A673 (cell line): ENCODE measurements at regions not wholly inside any gene's neighbourhood (a gene's known extent, or its start where the extent isn't known, plus 50 kb on each side); places are given as distances from the start of the nearest gene placed in this dataset.

ENCODE experiments used
- BruUV-seq: library from RNA; stranded (reverse); fragments of 400-500 nt; replicated peaks from 2 replicates; lab custom pipeline; 2021; lab: Mats Ljungman, UMichigan
- CTCF ChIA-PET: fragments of 300-600 bp; sonication (Branson Sonifier 250); formaldehyde crosslinking; loops from one replicate; lab custom pipeline; 2022; ENCODE audit warnings: antibody characterized with exemption; lab: Charles Lee
- POLR2A ChIA-PET: fragments of 300-600 bp; sonication (Branson Sonifier 250); formaldehyde crosslinking; loops from one replicate; lab custom pipeline; 2022; ENCODE audit warnings: antibody characterized with exemption; ENCODE audit not compliant: low non-redundant PET; lab: Charles Lee
- DNase-seq: peaks from one replicate; pipeline ENCODE4 v3.0.0-alpha.2; 2015; ENCODE audit warnings: low spot score
- H3K27ac ChIP-seq: fragments of 200-600 bp; sonication (generic); 2 replicates; pipeline ENCODE4 v1.5.1; 2016; ENCODE audit warnings: mixed run types, low read depth, mild to moderate bottlenecking, mixed read lengths, antibody characterized with exemption, low read length; ENCODE audit not compliant: poor library complexity, severe bottlenecking
- H3K27me3 ChIP-seq: fragments of 200-600 bp; sonication (generic); replicated peaks from 2 replicates; pipeline ENCODE4 v1.6.1; 2017; ENCODE audit warnings: mixed run types, low read depth, mild to moderate bottlenecking, mixed read lengths, antibody characterized with exemption, low read length; ENCODE audit not compliant: insufficient read depth, poor library complexity
- H3K36me3 ChIP-seq: fragments of 200-600 bp; sonication (generic); 2 replicates; pipeline ENCODE4 v1.6.1; 2016; ENCODE audit warnings: mixed run types, mild to moderate bottlenecking, mixed read lengths, antibody characterized with exemption, low read length; ENCODE audit not compliant: insufficient read depth, poor library complexity, severe bottlenecking
- H3K4me1 ChIP-seq: fragments of 200-600 bp; sonication (generic); 2 replicates; pipeline ENCODE4 v1.6.1; 2017; ENCODE audit warnings: mixed run types, mild to moderate bottlenecking, mixed read lengths, antibody characterized with exemption, low read length; ENCODE audit not compliant: insufficient read depth, poor library complexity, severe bottlenecking
- H3K4me3 ChIP-seq: fragments of 200-600 bp; sonication (generic); 2 replicates; pipeline ENCODE4 v1.5.1; 2016; ENCODE audit warnings: low read depth, mixed run types, mild to moderate bottlenecking, mixed read lengths, low read length; ENCODE audit not compliant: poor library complexity, severe bottlenecking
- H3K9me3 ChIP-seq: fragments of 200-600 bp; sonication (generic); 2 replicates; pipeline ENCODE4 v1.6.1; 2016; ENCODE audit warnings: mixed run types, low read depth, mild to moderate bottlenecking, mixed read lengths, antibody characterized with exemption, low read length; ENCODE audit not compliant: poor library complexity, severe bottlenecking
- EZH2 ChIP-seq: fragments of 200-600 bp; sonication (generic); IDR thresholded peaks from 2 replicates; pipeline ENCODE4 v1.6.1; 2017; ENCODE audit warnings: borderline replicate concordance, low read depth, mild to moderate bottlenecking, mixed read lengths, antibody characterized with exemption, low read length; ENCODE audit not compliant: poor library complexity, severe bottlenecking
- intact Hi-C: fragments of 100-400 bp; cut with micrococcal nuclease; formaldehyde crosslinking; loops from one replicate; pipeline ENCODE4 v1.10.0; 2022; ENCODE audit not compliant: unreplicated experiment
- TF ChIP-seq, protein P1 (sequence below): fragments of 300-800, 200-600 bp; sonication (generic); conservative IDR thresholded peaks from 2 replicates; pipeline ENCODE4 v1.5.1; 2017; ENCODE audit warnings: low read depth, mild to moderate bottlenecking, antibody characterized with exemption, low read length, moderate library complexity, mixed read lengths

- intact Hi-C loops, result no loop called here
- no peaks in the 10 kb centered on the region for H3K4me1 ChIP-seq
- no peak for TF ChIP-seq EZH2
- TF ChIP-seq, protein P1, sequence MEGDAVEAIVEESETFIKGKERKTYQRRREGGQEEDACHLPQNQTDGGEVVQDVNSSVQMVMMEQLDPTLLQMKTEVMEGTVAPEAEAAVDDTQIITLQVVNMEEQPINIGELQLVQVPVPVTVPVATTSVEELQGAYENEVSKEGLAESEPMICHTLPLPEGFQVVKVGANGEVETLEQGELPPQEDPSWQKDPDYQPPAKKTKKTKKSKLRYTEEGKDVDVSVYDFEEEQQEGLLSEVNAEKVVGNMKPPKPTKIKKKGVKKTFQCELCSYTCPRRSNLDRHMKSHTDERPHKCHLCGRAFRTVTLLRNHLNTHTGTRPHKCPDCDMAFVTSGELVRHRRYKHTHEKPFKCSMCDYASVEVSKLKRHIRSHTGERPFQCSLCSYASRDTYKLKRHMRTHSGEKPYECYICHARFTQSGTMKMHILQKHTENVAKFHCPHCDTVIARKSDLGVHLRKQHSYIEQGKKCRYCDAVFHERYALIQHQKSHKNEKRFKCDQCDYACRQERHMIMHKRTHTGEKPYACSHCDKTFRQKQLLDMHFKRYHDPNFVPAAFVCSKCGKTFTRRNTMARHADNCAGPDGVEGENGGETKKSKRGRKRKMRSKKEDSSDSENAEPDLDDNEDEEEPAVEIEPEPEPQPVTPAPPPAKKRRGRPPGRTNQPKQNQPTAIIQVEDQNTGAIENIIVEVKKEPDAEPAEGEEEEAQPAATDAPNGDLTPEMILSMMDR, result no peak
- no peak for DNase-seq
- ChIA-PET CTCF (no interaction called here), POLR2A (no interaction called here)
- H3K27me3 ChIP-seq, result peaks cover 77% of the 10 kb centered on the region
- BruUV-seq, result no TSS peak
- H3K4me3 ChIP-seq, result no peak overlapping the region
- H3K27ac ChIP-seq, result no peak overlapping the region
- H3K9me3 ChIP-seq, result no peaks in the 10 kb centered on the region
- H3K36me3 ChIP-seq, result no peaks in the 10 kb centered on the region
These were observed 139.6 kb upstream of the HTR2A start for GRCh38 chr13:47036294-47037008.

DNA sequence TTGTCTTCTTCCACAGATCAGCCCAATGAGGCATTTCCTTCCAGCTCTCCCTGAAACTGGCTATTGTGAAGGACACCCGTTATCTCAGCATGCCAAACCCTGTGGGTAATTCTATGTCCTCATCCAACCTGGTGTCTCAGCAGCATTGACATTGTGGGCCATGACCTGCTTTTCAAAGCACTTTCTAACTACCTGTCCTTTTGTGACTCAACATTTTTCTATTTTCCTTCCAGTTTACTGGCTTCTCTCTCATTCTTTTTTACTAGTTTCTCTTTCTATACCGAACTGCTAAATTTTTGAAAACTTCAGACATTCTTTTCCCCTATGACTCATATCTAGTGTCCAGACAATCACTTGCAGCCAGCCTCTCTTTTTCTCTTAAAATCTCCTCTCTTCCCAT is 136.4 kb upstream of the HTR2A start:
- H3K27ac ChIP-seq, result no peak overlapping the region

DNA sequence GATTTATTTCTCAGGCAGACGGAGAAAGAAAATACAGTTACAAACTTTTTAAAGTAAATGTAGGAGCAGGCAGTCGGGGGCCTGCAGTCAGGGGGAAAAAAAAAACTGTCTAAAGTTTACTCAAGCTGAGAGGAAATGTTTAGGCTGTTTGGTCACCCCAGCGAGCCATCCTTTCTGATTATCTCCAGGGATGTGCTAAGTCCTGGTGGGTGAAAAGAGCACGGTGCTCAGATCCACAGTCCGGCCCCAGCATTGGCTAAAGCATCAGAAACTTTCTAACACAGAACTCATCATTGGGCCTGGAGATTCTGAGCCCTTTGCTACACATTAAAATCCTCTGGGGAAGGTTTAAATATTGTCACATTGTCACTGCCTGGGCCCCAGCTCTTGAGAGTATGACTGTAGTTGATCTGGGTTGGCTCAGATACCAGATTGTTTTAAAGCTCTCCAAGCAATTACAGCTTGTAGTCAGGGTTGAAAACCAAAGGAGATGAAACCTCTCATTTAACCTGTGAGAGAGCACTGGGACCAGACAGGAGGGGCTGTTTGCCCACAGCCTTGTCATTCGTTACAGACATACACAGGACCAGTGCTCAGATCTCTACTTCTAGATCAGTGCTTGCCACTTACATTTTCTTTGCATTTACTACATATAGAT is 131.1 kb upstream of the HTR2A start:
- Histone ChIP-seq H3K4me1 (no peaks in the 10 kb centered on the region), H3K27me3 (peaks cover 24% of the 10 kb centered on the region), H3K9me3 (no peaks in the 10 kb centered on the region), H3K4me3 (no peak overlapping the region), H3K27ac (no peak overlapping the region), H3K36me3 (no peaks in the 10 kb centered on the region)
- POLR2A ChIA-PET, result no interaction called here
- no peak for DNase-seq
- no peak for TF ChIP-seq EZH2
- TF ChIP-seq, protein P1, result no peak
- no TSS peak for BruUV-seq
- CTCF ChIA-PET, result no interaction called here
- intact Hi-C loops, result no loop called here

More for the DNA sequence above, 136.4 kb upstream of the HTR2A start:
- Histone ChIP-seq H3K27me3 (peaks cover 65% of the 10 kb centered on the region), H3K4me3 (no peak overlapping the region), H3K4me1 (no peaks in the 10 kb centered on the region), H3K36me3 (no peaks in the 10 kb centered on the region), H3K9me3 (no peaks in the 10 kb centered on the region)
- ChIA-PET CTCF (no interaction called here), POLR2A (no interaction called here)
- TF ChIP-seq, protein P1, result no peak
- TF ChIP-seq EZH2, result no peak
- intact Hi-C loops, result no loop called here
- BruUV-seq, result no TSS peak
- no peak for DNase-seq
